ENCODE measurements at regions not wholly inside any gene's neighbourhood (a gene's known extent, or its start where the extent isn't known, plus 50 kb on each side); places are given as distances from the start of the nearest gene placed in this dataset.

DNA sequence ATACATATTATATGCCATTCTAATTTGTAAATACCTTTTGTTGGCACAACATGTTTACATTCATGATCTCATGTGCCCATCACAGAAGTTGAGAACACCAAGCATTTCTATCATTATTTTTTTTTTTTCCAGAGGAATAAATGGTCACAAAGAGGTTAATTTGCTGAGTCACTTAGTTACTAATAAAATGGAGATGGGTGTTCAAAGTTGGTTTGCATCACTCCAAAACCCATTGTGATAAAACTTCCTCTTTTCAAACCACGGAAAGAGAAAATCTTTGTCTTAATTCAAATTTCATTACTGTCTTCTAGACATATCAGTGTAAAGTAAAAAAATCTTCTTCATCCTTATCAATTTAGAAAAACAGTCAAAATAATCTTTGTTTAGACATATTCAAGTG is 636.8 kb upstream of the CCDC179 start:
- TF ChIP-seq, protein P1, sequence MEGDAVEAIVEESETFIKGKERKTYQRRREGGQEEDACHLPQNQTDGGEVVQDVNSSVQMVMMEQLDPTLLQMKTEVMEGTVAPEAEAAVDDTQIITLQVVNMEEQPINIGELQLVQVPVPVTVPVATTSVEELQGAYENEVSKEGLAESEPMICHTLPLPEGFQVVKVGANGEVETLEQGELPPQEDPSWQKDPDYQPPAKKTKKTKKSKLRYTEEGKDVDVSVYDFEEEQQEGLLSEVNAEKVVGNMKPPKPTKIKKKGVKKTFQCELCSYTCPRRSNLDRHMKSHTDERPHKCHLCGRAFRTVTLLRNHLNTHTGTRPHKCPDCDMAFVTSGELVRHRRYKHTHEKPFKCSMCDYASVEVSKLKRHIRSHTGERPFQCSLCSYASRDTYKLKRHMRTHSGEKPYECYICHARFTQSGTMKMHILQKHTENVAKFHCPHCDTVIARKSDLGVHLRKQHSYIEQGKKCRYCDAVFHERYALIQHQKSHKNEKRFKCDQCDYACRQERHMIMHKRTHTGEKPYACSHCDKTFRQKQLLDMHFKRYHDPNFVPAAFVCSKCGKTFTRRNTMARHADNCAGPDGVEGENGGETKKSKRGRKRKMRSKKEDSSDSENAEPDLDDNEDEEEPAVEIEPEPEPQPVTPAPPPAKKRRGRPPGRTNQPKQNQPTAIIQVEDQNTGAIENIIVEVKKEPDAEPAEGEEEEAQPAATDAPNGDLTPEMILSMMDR (IDR thresholded peaks at IDR 0.05; ENCODE audit: control extremely low read depth, extremely low read depth): no peak
- no peak for ATAC-seq (ENCODE audit: insufficient read depth, low FRiP score)
- 21 to 48% methylated on average over 1 of the region's 1 CpG for WGBS, 2 donors
- Histone ChIP-seq H3K9me3 (ENCODE audit: control insufficient read depth in 4 of 4, insufficient read depth in 3 of 4, low read length in 3 of 4) (no peaks in the 10 kb centered on the region), H3K27ac (ENCODE audit: low read depth in 1 of 2, low read length in 1 of 2) (no peak overlapping the region), H3K9ac (ENCODE audit: insufficient read depth in 1 of 2, low read length in 2 of 2) (no peak overlapping the region), H3K4me1 (ENCODE audit: control insufficient read depth in 5 of 5, insufficient read depth in 5 of 5, low read length in 5 of 5) (no peaks in the 10 kb centered on the region), H3K36me3 (ENCODE audit: control insufficient read depth in 4 of 4, insufficient read depth in 4 of 4, low read length in 4 of 4) (no peaks in the 10 kb centered on the region), H3K4me3 (no peak overlapping the region), H3K27me3 (ENCODE audit: control insufficient read depth in 3 of 3, insufficient read depth in 3 of 3, low read length in 2 of 3) (no peaks in the 10 kb centered on the region)
- no peak for DNase-seq

DNA sequence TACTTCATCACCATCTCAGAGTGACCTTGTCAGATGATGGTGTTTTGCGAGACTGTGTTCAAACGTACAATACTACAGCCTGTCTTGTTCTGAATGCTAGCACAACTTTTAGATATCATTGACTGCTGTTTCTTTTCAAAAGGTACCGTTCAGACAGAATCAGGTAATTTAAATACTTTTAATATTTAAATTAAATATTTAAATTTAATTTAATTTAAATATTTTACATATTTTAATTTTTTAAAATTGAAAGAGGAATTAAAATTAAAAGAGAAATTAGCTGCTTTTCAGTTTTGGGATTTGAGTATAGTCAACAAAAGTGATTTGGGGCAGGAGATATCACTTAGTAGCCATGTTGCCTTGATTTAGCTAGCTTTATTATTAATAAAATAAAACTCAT is 642.1 kb upstream of the CCDC179 start:
- DNase-seq: no peak
- Histone ChIP-seq H3K4me1 (ENCODE audit: control insufficient read depth in 5 of 5, insufficient read depth in 5 of 5, low read length in 5 of 5) (no peaks in the 10 kb centered on the region), H3K27me3 (ENCODE audit: control insufficient read depth in 3 of 3, insufficient read depth in 3 of 3, low read length in 2 of 3) (no peaks in the 10 kb centered on the region), H3K36me3 (ENCODE audit: control insufficient read depth in 4 of 4, insufficient read depth in 4 of 4, low read length in 4 of 4) (no peaks in the 10 kb centered on the region), H3K4me3 (no peak overlapping the region), H3K27ac (ENCODE audit: low read depth in 1 of 2, low read length in 1 of 2) (no peak overlapping the region), H3K9ac (ENCODE audit: insufficient read depth in 1 of 2, low read length in 2 of 2) (no peak overlapping the region), H3K9me3 (ENCODE audit: control insufficient read depth in 4 of 4, insufficient read depth in 3 of 4, low read length in 3 of 4) (no peaks in the 10 kb centered on the region)
- TF ChIP-seq, protein P1 (IDR thresholded peaks at IDR 0.05; ENCODE audit: control extremely low read depth, extremely low read depth): no peak
- 89 to 95% methylated on average over 3 of the region's 3 CpGs for WGBS, 2 donors
- ATAC-seq (ENCODE audit: insufficient read depth, low FRiP score): no peak

DNA sequence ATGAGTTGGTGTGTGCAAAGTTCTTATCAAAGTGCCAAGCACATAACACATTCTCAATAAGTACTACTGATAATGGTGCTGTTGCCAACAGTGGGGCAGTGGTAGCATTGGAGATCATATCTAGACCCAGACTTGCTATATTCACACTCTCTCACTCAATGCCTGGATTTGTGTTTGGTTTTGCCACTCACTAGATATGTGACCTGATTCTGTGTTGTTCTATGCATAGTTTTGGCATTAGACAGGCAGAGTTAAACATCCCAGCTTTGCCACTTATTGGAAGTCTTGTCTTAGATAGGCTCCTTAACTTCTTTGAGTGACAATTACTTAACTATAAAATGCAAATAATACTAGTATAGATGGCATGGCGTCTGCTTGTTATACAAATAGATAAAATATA is 642.6 kb upstream of the CCDC179 start:
- ATAC-seq (ENCODE audit: insufficient read depth, low FRiP score): no peak
- no peak overlapping the region for H3K4me3 ChIP-seq
- H3K27ac ChIP-seq (ENCODE audit: low read depth in 1 of 2, low read length in 1 of 2): no peak overlapping the region
- TF ChIP-seq, protein P1 (IDR thresholded peaks at IDR 0.05; ENCODE audit: control extremely low read depth, extremely low read depth): no peak
- no peaks in the 10 kb centered on the region for H3K27me3 ChIP-seq (ENCODE audit: control insufficient read depth in 3 of 3, insufficient read depth in 3 of 3, low read length in 2 of 3)
- no peaks in the 10 kb centered on the region for H3K36me3 ChIP-seq (ENCODE audit: control insufficient read depth in 4 of 4, insufficient read depth in 4 of 4, low read length in 4 of 4)
- 69 to 78% methylated on average over 1 of the region's 1 CpG for WGBS, 2 donors
- H3K9me3 ChIP-seq (ENCODE audit: control insufficient read depth in 4 of 4, insufficient read depth in 3 of 4, low read length in 3 of 4): no peaks in the 10 kb centered on the region
- no peaks in the 10 kb centered on the region for H3K4me1 ChIP-seq (ENCODE audit: control insufficient read depth in 5 of 5, insufficient read depth in 5 of 5, low read length in 5 of 5)
- no peak for DNase-seq
- H3K9ac ChIP-seq (ENCODE audit: insufficient read depth in 1 of 2, low read length in 2 of 2): no peak overlapping the region

DNA sequence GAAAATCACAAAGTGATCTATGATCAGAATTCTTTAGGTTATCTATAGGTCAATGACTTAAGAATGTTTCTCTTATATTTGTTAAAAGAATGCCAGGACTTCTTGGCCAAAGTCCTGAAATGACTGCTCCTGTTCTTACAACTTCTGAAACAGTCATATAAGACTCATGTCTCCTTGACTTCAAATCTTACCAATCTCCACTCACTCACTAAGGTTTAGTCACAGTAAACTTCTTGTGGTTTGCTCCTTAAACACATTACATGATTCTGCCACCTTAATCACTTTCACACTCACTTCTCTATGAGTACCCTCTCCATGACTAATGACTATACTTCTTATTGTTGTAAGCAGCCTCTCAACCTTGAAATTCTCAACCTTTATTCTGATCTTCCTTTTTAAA is 648.7 kb upstream of the CCDC179 start:
- ATAC-seq (ENCODE audit: insufficient read depth, low FRiP score) (no peak), DNase-seq (no peak)
- Histone ChIP-seq H3K27ac (ENCODE audit: low read depth in 1 of 2, low read length in 1 of 2) (no peak overlapping the region), H3K36me3 (ENCODE audit: control insufficient read depth in 4 of 4, insufficient read depth in 4 of 4, low read length in 4 of 4) (no peaks in the 10 kb centered on the region), H3K4me1 (ENCODE audit: control insufficient read depth in 5 of 5, insufficient read depth in 5 of 5, low read length in 5 of 5) (no peaks in the 10 kb centered on the region), H3K9me3 (ENCODE audit: control insufficient read depth in 4 of 4, insufficient read depth in 3 of 4, low read length in 3 of 4) (no peaks in the 10 kb centered on the region), H3K4me3 (no peak overlapping the region), H3K27me3 (ENCODE audit: control insufficient read depth in 3 of 3, insufficient read depth in 3 of 3, low read length in 2 of 3) (no peaks in the 10 kb centered on the region), H3K9ac (ENCODE audit: insufficient read depth in 1 of 2, low read length in 2 of 2) (no peak overlapping the region)
- TF ChIP-seq, protein P1 (IDR thresholded peaks at IDR 0.05; ENCODE audit: control extremely low read depth, extremely low read depth): no peak

All from lung (tissue), 11 donors.